Tibial artery (tissue), 4 donors: ENCODE measurements at regions not wholly inside any gene's neighbourhood (a gene's known extent, or its start where the extent isn't known, plus 50 kb on each side); places are given as distances from the start of the nearest gene placed in this dataset.

Experiments used
- DNase-seq, 2 donors: peaks; one replicate each; pipeline ENCODE4 v3.0.0-alpha.2; 2019
- H3K27ac ChIP-seq, 2 donors: fragments of 200-600 bp; sonication (generic) in 1 of 2; 1 replicate in 1 of 2; 2 replicates in 1 of 2; pipeline ENCODE4 v1.5.1; 2018 to 2019; ENCODE audit warnings: mild to moderate bottlenecking in 1 of 2
- H3K27me3 ChIP-seq, 2 donors: fragments of 200-600 bp; sonication (generic) in 1 of 2; one replicate each; pipeline versions ENCODE4 v1.5.1 to v1.6.0; 2016 to 2019
- H3K36me3 ChIP-seq, 3 donors: fragments of 200-600 bp; sonication (generic) in 2 of 3; one replicate each; pipeline ENCODE4 v1.5.1; 2016 to 2019; ENCODE audit warnings: mild to moderate bottlenecking in 2 of 3
- H3K4me1 ChIP-seq, 4 donors: fragments of 200-600 bp; sonication (generic) in 2 of 4; 1 replicate in 3 of 4; 2 replicates in 1 of 4; pipeline ENCODE4 v1.5.1; 2016 to 2019
- H3K4me3 ChIP-seq, 2 donors: fragments of 200-600 bp; sonication (generic) in 1 of 2; 1 replicate in 1 of 2; 2 replicates in 1 of 2; pipeline ENCODE4 v1.5.1; 2018 to 2019; ENCODE audit warnings: mild to moderate bottlenecking in 2 of 2
- H3K9me3 ChIP-seq, 3 donors: fragments of 200-600 bp; sonication (generic) in 1 of 3; one replicate each; pipeline ENCODE4 v1.5.1; 2016 to 2019
- CTCF ChIP-seq, 2 experiments: fragments of 200-600 bp in 1 of 2; fragments of 450-650 bp in 1 of 2; IDR thresholded peaks; one replicate each; pipeline ENCODE4 v1.5.1; 2017 to 2019; ENCODE audit warnings: antibody characterized with exemption in 2 of 2, mild to moderate bottlenecking in 1 of 2, moderate library complexity in 1 of 2
- intact Hi-C: fragments of 100-400 bp; cut with DNase I; formaldehyde crosslinking; loops from one replicate; pipeline ENCODE4 v1.15.0; 2023; ENCODE audit warnings: low total_unique reads

DNA sequence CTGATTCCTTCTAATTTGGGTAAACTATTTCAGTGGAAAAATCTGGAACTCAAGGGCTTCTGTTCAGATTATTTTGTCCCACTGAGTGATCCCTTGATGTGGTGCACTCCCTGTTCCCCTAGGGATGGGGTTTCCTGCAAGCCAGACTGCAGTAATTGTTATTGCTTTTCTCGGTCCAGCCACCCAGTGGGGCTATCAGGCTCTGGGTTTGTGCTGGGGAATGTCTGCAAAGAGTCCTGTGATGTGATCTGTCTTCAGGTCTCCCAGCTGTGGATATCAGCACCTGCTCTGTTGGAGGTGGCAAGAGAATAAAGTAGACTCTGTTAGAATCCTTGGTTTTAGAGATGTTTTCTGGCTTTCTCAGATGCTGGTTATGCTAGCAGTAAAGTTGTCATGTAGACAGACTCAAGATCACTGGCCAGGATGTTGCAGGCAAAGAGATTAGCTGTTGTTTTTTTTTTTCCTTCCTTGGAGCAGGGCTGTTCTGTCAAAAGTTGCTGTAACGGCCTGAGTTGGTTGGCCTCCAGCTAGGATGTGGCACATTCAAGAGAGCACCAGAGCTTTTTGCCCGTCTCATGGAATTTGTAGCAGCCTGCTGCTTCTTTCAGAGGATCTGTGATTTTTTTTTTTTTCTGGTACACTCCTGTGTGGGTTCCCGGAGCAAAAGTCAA lies 1314.0 kb downstream of the PCDH19 start:
- no peak for TF ChIP-seq CTCF (IDR thresholded peaks at IDR 0.05)
- intact Hi-C loops = no loop called here
- no peak overlapping the region for H3K4me3 ChIP-seq
- H3K27ac ChIP-seq = no peak overlapping the region
- H3K4me1 ChIP-seq = no peaks in the 10 kb centered on the region
- H3K9me3 ChIP-seq = no peaks in the 10 kb centered on the region
- H3K27me3 ChIP-seq = no peaks in the 10 kb centered on the region
- no peak for DNase-seq
- H3K36me3 ChIP-seq = no peaks in the 10 kb centered on the region

GRCh38 chrX:99091459-99091858 lies 1318.6 kb downstream of the PCDH19 start:
- H3K27me3 ChIP-seq = no peaks in the 10 kb centered on the region
- no peak for TF ChIP-seq CTCF (IDR thresholded peaks at IDR 0.05)
- no peak overlapping the region for H3K27ac ChIP-seq
- H3K36me3 ChIP-seq = no peaks in the 10 kb centered on the region
- no peak for DNase-seq
- intact Hi-C loops = no loop called here
- H3K4me1 ChIP-seq = no peaks in the 10 kb centered on the region
- no peaks in the 10 kb centered on the region for H3K9me3 ChIP-seq
- H3K4me3 ChIP-seq = no peak overlapping the region

DNA sequence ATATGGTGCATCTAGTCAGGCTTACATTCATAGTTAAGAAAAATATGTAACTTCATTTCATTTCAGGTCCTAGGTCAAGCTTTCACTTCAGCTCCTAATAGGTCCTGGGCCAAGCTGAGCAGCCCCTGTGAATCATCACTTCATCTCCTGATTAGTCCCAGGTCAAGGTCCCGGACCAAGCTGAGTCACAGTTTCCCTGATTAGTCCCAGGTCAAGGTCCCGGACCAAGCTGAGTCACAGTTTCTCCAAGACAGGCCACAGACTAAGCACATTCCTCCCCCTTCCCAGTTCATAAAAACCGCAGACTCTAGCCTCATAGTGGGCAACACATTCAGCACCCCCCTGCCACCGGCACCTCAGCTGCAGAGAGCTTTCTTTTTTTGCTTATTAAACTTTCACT lies 1331.8 kb downstream of the PCDH19 start:
- Histone ChIP-seq H3K4me3 (no peak overlapping the region), H3K36me3 (no peaks in the 10 kb centered on the region), H3K9me3 (no peaks in the 10 kb centered on the region), H3K27me3 (no peaks in the 10 kb centered on the region), H3K4me1 (no peaks in the 10 kb centered on the region), H3K27ac (no peak overlapping the region)
- intact Hi-C loops = no loop called here
- no peak for TF ChIP-seq CTCF (IDR thresholded peaks at IDR 0.05)
- DNase-seq = no peak

- TF ChIP-seq CTCF (IDR thresholded peaks at IDR 0.05) = no peak
- no peaks in the 10 kb centered on the region for H3K27me3 ChIP-seq
- H3K36me3 ChIP-seq = no peaks in the 10 kb centered on the region
- H3K4me1 ChIP-seq = no peaks in the 10 kb centered on the region
- H3K9me3 ChIP-seq = no peaks in the 10 kb centered on the region
- H3K27ac ChIP-seq = no peak overlapping the region
- intact Hi-C loops = no loop called here
- no peak for DNase-seq
- no peak overlapping the region for H3K4me3 ChIP-seq
Observed at GRCh38 chrX:99077099-99077498, 1333.0 kb downstream of the PCDH19 start.

GRCh38 chrX:99073551-99073950 lies 1336.5 kb downstream of the PCDH19 start:
- Histone ChIP-seq H3K4me3 (no peak overlapping the region), H3K27ac (no peak overlapping the region), H3K4me1 (no peaks in the 10 kb centered on the region), H3K9me3 (no peaks in the 10 kb centered on the region), H3K36me3 (no peaks in the 10 kb centered on the region), H3K27me3 (no peaks in the 10 kb centered on the region)
- no peak for DNase-seq
- no peak for TF ChIP-seq CTCF (IDR thresholded peaks at IDR 0.05)
- intact Hi-C loops = no loop called here

GRCh38 chrX:99051639-99052038 lies 1358.4 kb downstream of the PCDH19 start:
- Histone ChIP-seq H3K9me3 (no peaks in the 10 kb centered on the region), H3K27me3 (no peaks in the 10 kb centered on the region), H3K36me3 (no peaks in the 10 kb centered on the region), H3K27ac (no peak overlapping the region), H3K4me3 (no peak overlapping the region), H3K4me1 (no peaks in the 10 kb centered on the region)
- no peak for TF ChIP-seq CTCF (IDR thresholded peaks at IDR 0.05)
- DNase-seq = no peak
- intact Hi-C loops = no loop called here
